GM12892 (cell line): ENCODE measurements at regions not wholly inside any gene's neighbourhood (a gene's known extent, or its start where the extent isn't known, plus 50 kb on each side); places are given as distances from the start of the nearest gene placed in this dataset.

Experiments
- POLR2A ChIP-seq: IDR thresholded peaks from 2 replicates; pipeline ENCODE4 v1.6.1; 2011; ENCODE audit warnings: low read depth, low read length, control low read depth
- TAF1 ChIP-seq: IDR thresholded peaks from 2 replicates; pipeline ENCODE4 v1.6.1; 2011; ENCODE audit warnings: low read depth, mild to moderate bottlenecking, control low read depth, low read length, borderline replicate concordance

GRCh38 chr15:69887553-69887952 is 210.2 kb downstream of the TLE3 start:
- TF ChIP-seq POLR2A = no peak
- no peak for TF ChIP-seq TAF1
